Tibial nerve (tissue), 4 donors: ENCODE measurements at regions not wholly inside any gene's neighbourhood (a gene's known extent, or its start where the extent isn't known, plus 50 kb on each side); places are given as distances from the start of the nearest gene placed in this dataset.

Source experiments
- DNase-seq, 2 donors: peaks; one replicate each; pipeline ENCODE4 v3.0.0-alpha.2; 2019; ENCODE audit warnings: low spot score in 2 of 2
- H3K27ac ChIP-seq, 4 donors: fragments of 200-600 bp; sonication (generic) in 3 of 4; one replicate each; pipeline ENCODE4 v1.5.1; 2017 to 2019; ENCODE audit warnings: mild to moderate bottlenecking in 1 of 4
- H3K27me3 ChIP-seq, 2 donors: fragments of 200-600 bp; sonication (generic) in 1 of 2; one replicate each; pipeline versions ENCODE4 v1.5.1 to v1.6.0; 2017 to 2019
- H3K36me3 ChIP-seq, 3 donors: fragments of 200-600 bp; sonication (generic); one replicate each; pipeline ENCODE4 v1.5.1; 2018 to 2019
- H3K4me1 ChIP-seq, 4 donors: fragments of 200-600 bp; sonication (generic) in 3 of 4; one replicate each; pipeline ENCODE4 v1.5.1; 2017 to 2019
- H3K4me3 ChIP-seq, 4 donors: fragments of 200-600 bp; sonication (generic) in 3 of 4; one replicate each; pipeline ENCODE4 v1.5.1; 2017 to 2019; ENCODE audit warnings: mild to moderate bottlenecking in 1 of 4, moderate library complexity in 1 of 4
- H3K9me3 ChIP-seq, 4 donors: fragments of 200-600 bp; sonication (generic) in 3 of 4; one replicate each; pipeline ENCODE4 v1.5.1; 2017 to 2019
- CTCF ChIP-seq, 5 experiments: fragments of 200-600 bp in 3 of 5; fragments of 450-650 bp in 2 of 5; sonication (generic) in 3 of 5; IDR thresholded peaks; one replicate each; pipeline ENCODE4 v1.5.1; 2016 to 2019; ENCODE audit warnings: antibody characterized with exemption in 5 of 5, mild to moderate bottlenecking in 3 of 5, moderate library complexity in 2 of 5
- EP300 ChIP-seq, 2 donors: sonication (generic); formaldehyde crosslinking; IDR thresholded peaks; one replicate each; pipeline ENCODE4 v1.6.1; 2017; ENCODE audit warnings: antibody characterized with exemption in 2 of 2, mild to moderate bottlenecking in 1 of 2
- POLR2A ChIP-seq, 2 donors: fragments of 450-650 bp; IDR thresholded peaks; one replicate each; pipeline ENCODE4 v1.6.1; 2017; ENCODE audit warnings: antibody characterized with exemption in 2 of 2, mild to moderate bottlenecking in 2 of 2, moderate library complexity in 2 of 2
- WGBS, 2 donors: methylation state at CpG; one replicate each; pipeline ENCODE4 v1.1.5; 2018; 5-methylcytosine and 5-hydroxymethylcytosine counted together

GRCh38 chr14:84804468-84804867 lies 725.5 kb upstream of the FLRT2 start:
- 72 to 82% methylated on average over 1 of the region's 1 CpG for WGBS, 2 donors
- TF ChIP-seq POLR2A (IDR thresholded peaks at IDR 0.05) (no peak), CTCF (IDR thresholded peaks at IDR 0.05) (no peak), EP300 (IDR thresholded peaks at IDR 0.05) (no peak)
- Histone ChIP-seq H3K27me3 (no peaks in the 10 kb centered on the region), H3K9me3 (no peaks in the 10 kb centered on the region), H3K4me3 (no peak overlapping the region), H3K36me3 (no peaks in the 10 kb centered on the region), H3K4me1 (peaks cover 0 to 9% (median 0%) of the 10 kb centered on the region in 4 donors), H3K27ac (no peak overlapping the region)
- no peak for DNase-seq

GRCh38 chr14:84804895-84805294 lies 725.0 kb upstream of the FLRT2 start:
- H3K9me3 ChIP-seq, result no peaks in the 10 kb centered on the region
- no peaks in the 10 kb centered on the region for H3K36me3 ChIP-seq
- no peak overlapping the region for H3K4me3 ChIP-seq
- 52 to 57% methylated on average over 1 of the region's 1 CpG for whole genome bisulfite sequencing, 2 donors
- H3K4me1 ChIP-seq, result peaks cover 0 to 9% (median 0%) of the 10 kb centered on the region in 4 donors
- no peaks in the 10 kb centered on the region for H3K27me3 ChIP-seq
- no peak for DNase-seq
- H3K27ac ChIP-seq, result no peak overlapping the region
- TF ChIP-seq CTCF (IDR thresholded peaks at IDR 0.05) (no peak), POLR2A (IDR thresholded peaks at IDR 0.05) (no peak), EP300 (IDR thresholded peaks at IDR 0.05) (no peak)

DNA sequence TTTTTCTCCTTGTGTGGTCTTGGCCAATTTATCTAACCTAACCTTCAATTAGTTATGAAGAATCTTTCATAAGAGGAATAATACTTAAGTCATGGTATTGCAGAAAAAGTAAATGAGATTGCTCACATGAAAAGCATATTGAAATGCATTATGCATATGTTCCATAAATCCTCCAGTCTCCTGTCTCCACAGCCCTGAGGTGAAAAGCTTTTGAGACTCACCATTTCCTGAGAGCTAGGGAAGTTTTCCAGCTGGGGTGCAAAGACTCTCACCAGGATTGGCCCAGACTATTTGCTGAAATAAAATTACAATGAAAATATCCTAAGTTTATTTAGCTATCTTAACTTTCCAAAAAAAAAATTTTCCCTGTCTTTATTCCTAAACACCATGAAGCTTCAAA lies 723.8 kb upstream of the FLRT2 start:
- TF ChIP-seq CTCF (IDR thresholded peaks at IDR 0.05), result no peak
- TF ChIP-seq POLR2A (IDR thresholded peaks at IDR 0.05), result no peak
- TF ChIP-seq EP300 (IDR thresholded peaks at IDR 0.05), result no peak
- DNase-seq, result no peak
- H3K27me3 ChIP-seq, result no peaks in the 10 kb centered on the region

DNA sequence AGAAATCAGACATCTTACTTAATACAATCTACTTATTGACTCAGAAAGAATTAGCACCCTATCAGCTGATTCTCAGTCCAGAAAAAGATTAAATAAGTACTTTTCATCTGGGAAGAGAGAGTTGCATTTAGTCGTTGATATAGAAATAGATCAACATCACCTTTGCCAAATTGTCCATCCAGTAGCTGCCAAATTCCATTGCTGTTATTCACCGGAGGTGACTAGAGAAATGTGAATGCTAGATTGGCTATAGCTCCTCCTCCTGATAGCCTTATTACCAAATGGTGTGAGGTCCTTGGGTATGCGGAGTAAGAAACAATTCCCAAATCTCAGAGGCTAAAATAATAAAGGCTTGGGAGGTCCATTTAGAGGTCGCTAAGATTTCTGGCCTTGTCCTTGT lies 723.3 kb upstream of the FLRT2 start:
- WGBS, 2 donors, result 45 to 59% methylated on average over 4 of the region's 4 CpGs
- no peaks in the 10 kb centered on the region for H3K9me3 ChIP-seq

More for the DNA sequence above, 723.8 kb upstream of the FLRT2 start:
- no peak overlapping the region for H3K27ac ChIP-seq
- no peaks in the 10 kb centered on the region for H3K36me3 ChIP-seq
- H3K4me1 ChIP-seq, result peaks cover 0 to 9% (median 0%) of the 10 kb centered on the region in 4 donors
- no peak overlapping the region for H3K4me3 ChIP-seq
- no peaks in the 10 kb centered on the region for H3K9me3 ChIP-seq

DNA sequence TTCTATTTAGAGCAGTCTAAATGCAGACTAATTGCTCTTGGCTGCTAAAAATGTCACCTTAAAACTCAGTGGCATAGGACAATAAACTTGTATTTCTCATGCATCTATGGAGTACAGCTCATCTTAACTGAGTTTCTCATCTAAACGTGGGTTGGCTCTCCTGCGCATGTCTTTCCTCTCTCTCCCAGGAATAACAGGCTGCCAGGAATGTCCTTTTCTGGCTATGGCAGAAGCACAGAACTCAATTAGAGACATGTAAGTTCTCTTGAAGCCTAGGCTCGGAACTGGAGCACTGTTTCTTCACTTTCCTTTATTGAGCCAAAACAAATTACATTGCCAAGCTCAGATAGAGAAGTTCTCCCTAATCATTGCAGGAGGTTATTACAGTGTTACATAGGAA lies 722.3 kb upstream of the FLRT2 start:
- WGBS, 2 donors, result 64 to 66% methylated on average over 3 of the region's 3 CpGs
- Histone ChIP-seq H3K4me3 (no peak overlapping the region), H3K27me3 (no peaks in the 10 kb centered on the region), H3K36me3 (no peaks in the 10 kb centered on the region), H3K27ac (no peak overlapping the region), H3K9me3 (no peaks in the 10 kb centered on the region), H3K4me1 (peaks cover 0 to 9% (median 0%) of the 10 kb centered on the region in 4 donors)
- DNase-seq, result no peak
- no peak for TF ChIP-seq POLR2A (IDR thresholded peaks at IDR 0.05)
- TF ChIP-seq EP300 (IDR thresholded peaks at IDR 0.05), result no peak
- no peak for TF ChIP-seq CTCF (IDR thresholded peaks at IDR 0.05)

More for the DNA sequence above, 723.3 kb upstream of the FLRT2 start:
- peaks cover 0 to 9% (median 0%) of the 10 kb centered on the region in 4 donors for H3K4me1 ChIP-seq
- H3K36me3 ChIP-seq, result no peaks in the 10 kb centered on the region
- TF ChIP-seq POLR2A (IDR thresholded peaks at IDR 0.05) (no peak), EP300 (IDR thresholded peaks at IDR 0.05) (no peak), CTCF (IDR thresholded peaks at IDR 0.05) (no peak)
- no peaks in the 10 kb centered on the region for H3K27me3 ChIP-seq
- H3K27ac ChIP-seq, result no peak overlapping the region
- no peak for DNase-seq
- no peak overlapping the region for H3K4me3 ChIP-seq
